HG03442 (cell line): ENCODE measurements at regions not wholly inside any gene's neighbourhood (a gene's known extent, or its start where the extent isn't known, plus 50 kb on each side); places are given as distances from the start of the nearest gene placed in this dataset.

Experiments
- ATAC-seq: cut with Tn5 transposase; IDR thresholded peaks from one replicate; pipeline ENCODE4 v1.9.1; 2021; ENCODE audit warnings: mild to moderate bottlenecking, moderate library complexity; ENCODE audit not compliant: unreplicated experiment

- ATAC-seq, result no peak
Observed at GRCh38 chr11:42552786-42553185, 759.0 kb upstream of the API5 start.

- no peak for ATAC-seq
Observed at GRCh38 chr11:42555190-42555589, 756.6 kb upstream of the API5 start.

- no peak for ATAC-seq
Observed at GRCh38 chr11:42571131-42571877, 740.5 kb upstream of the API5 start.

- no peak for ATAC-seq
Observed at GRCh38 chr11:42571878-42572610, 739.8 kb upstream of the API5 start.

GRCh38 chr11:42576318-42576717 is 735.5 kb upstream of the API5 start:
- ATAC-seq, result no peak

- no peak for ATAC-seq
Observed at GRCh38 chr11:42589286-42589685, 722.5 kb upstream of the API5 start.

GRCh38 chr11:42591841-42592240 is 720.0 kb upstream of the API5 start:
- ATAC-seq, result no peak

GRCh38 chr11:42593441-42593840 is 718.4 kb upstream of the API5 start:
- no peak for ATAC-seq

GRCh38 chr11:42595876-42596275 is 715.9 kb upstream of the API5 start:
- no peak for ATAC-seq

- ATAC-seq, result no peak
Observed at GRCh38 chr11:42596576-42597145, 715.1 kb upstream of the API5 start.

- no peak for ATAC-seq
Observed at GRCh38 chr11:42598341-42598740, 713.5 kb upstream of the API5 start.

- ATAC-seq, result no peak
Observed at GRCh38 chr11:42620796-42621195, 691.0 kb upstream of the API5 start.

GRCh38 chr11:42625757-42626665 is 685.8 kb upstream of the API5 start:
- no peak for ATAC-seq

- ATAC-seq, result no peak
Observed at GRCh38 chr11:42631220-42631843, 680.5 kb upstream of the API5 start.

- ATAC-seq, result no peak
Observed at GRCh38 chr11:42646959-42647358, 664.8 kb upstream of the API5 start.

- no peak for ATAC-seq
Observed at GRCh38 chr11:42647993-42648392, 663.8 kb upstream of the API5 start.

- no peak for ATAC-seq
Observed at GRCh38 chr11:42651621-42652020, 660.2 kb upstream of the API5 start.

- ATAC-seq, result no peak
Observed at GRCh38 chr11:42657169-42657568, 654.6 kb upstream of the API5 start.

- ATAC-seq, result no peak
Observed at GRCh38 chr11:42661942-42662341, 649.9 kb upstream of the API5 start.

GRCh38 chr11:42669248-42669976 is 642.4 kb upstream of the API5 start:
- ATAC-seq, result no peak
